Cardiac muscle cell (in vitro differentiated cells and primary cell): ENCODE measurements at regions not wholly inside any gene's neighbourhood (a gene's known extent, or its start where the extent isn't known, plus 50 kb on each side); places are given as distances from the start of the nearest gene placed in this dataset.

ENCODE experiments used
- DNase-seq, 2 donors: peaks; one replicate each; pipeline versions ENCODE4 v3.0.0 to v3.0.0-alpha.2; 2010 to 2017; ENCODE audit warnings: low read depth in 1 of 2, low spot score in 1 of 2
- H3K27ac ChIP-seq: fragments of 200-600 bp; sonication (generic); 2 replicates; pipeline ENCODE4 v1.5.1; 2016
- H3K27me3 ChIP-seq: fragments of 200-600 bp; sonication (generic); 2 replicates; pipeline ENCODE4 v1.6.0; 2016; ENCODE audit warnings: control low read depth
- H3K36me3 ChIP-seq: fragments of 200-600 bp; sonication (generic); 2 replicates; pipeline ENCODE4 v1.5.1; 2016; ENCODE audit warnings: control low read depth
- H3K4me1 ChIP-seq: fragments of 200-600 bp; sonication (generic); 2 replicates; pipeline ENCODE4 v1.8.1; 2017; ENCODE audit warnings: low read depth, mild to moderate bottlenecking, mixed run types
- H3K4me3 ChIP-seq: fragments of 200-600 bp; sonication (generic); 2 replicates; pipeline ENCODE4 v1.5.1; 2016; ENCODE audit warnings: mild to moderate bottlenecking
- H3K9me3 ChIP-seq: fragments of 200-600 bp; sonication (generic); 2 replicates; pipeline ENCODE4 v1.5.1; 2017; ENCODE audit warnings: low read depth, mild to moderate bottlenecking, control low read depth
- CTCF ChIP-seq: IDR thresholded peaks from 2 replicates; pipeline ENCODE4 v1.5.1; 2012; ENCODE audit warnings: low read depth, mild to moderate bottlenecking, low read length

- Histone ChIP-seq H3K27ac (no peak overlapping the region), H3K36me3 (no peaks in the 10 kb centered on the region)
- no peak for TF ChIP-seq CTCF
These were observed 136.5 kb downstream of the TDRD15 start for GRCh38 chr2:21260311-21260710.

GRCh38 chr2:21261591-21261990 lies 137.8 kb downstream of the TDRD15 start:
- no peaks in the 10 kb centered on the region for H3K27me3 ChIP-seq

More at GRCh38 chr2:21260311-21260710, 136.5 kb downstream of the TDRD15 start:
- no peaks in the 10 kb centered on the region for H3K9me3 ChIP-seq
- H3K27me3 ChIP-seq: no peaks in the 10 kb centered on the region
- no peak for DNase-seq
- H3K4me1 ChIP-seq: peaks cover 21% of the 10 kb centered on the region
- no peak overlapping the region for H3K4me3 ChIP-seq

GRCh38 chr2:21262426-21262940 lies 138.7 kb downstream of the TDRD15 start:
- Histone ChIP-seq H3K4me3 (no peak overlapping the region), H3K27me3 (no peaks in the 10 kb centered on the region), H3K36me3 (no peaks in the 10 kb centered on the region), H3K9me3 (no peaks in the 10 kb centered on the region), H3K4me1 (peaks cover 21% of the 10 kb centered on the region), H3K27ac (no peak overlapping the region)
- no peak for TF ChIP-seq CTCF
- no peak for DNase-seq

More at GRCh38 chr2:21261591-21261990, 137.8 kb downstream of the TDRD15 start:
- no peak overlapping the region for H3K4me3 ChIP-seq
- no peak for TF ChIP-seq CTCF
- no peaks in the 10 kb centered on the region for H3K36me3 ChIP-seq
- DNase-seq: peak in 1 of 2 donors; percentile 29
- H3K4me1 ChIP-seq: peaks cover 21% of the 10 kb centered on the region
- H3K27ac ChIP-seq: peak overlapping the region; percentile 51
- H3K9me3 ChIP-seq: no peaks in the 10 kb centered on the region

- Histone ChIP-seq H3K27me3 (no peaks in the 10 kb centered on the region), H3K36me3 (no peaks in the 10 kb centered on the region), H3K27ac (no peak overlapping the region), H3K4me1 (peaks cover 17% of the 10 kb centered on the region), H3K4me3 (no peak overlapping the region), H3K9me3 (no peaks in the 10 kb centered on the region)
- DNase-seq: no peak
- no peak for TF ChIP-seq CTCF
These were observed 139.9 kb downstream of the TDRD15 start for GRCh38 chr2:21263622-21264021.

- no peak for DNase-seq
- Histone ChIP-seq H3K27ac (no peak overlapping the region), H3K4me1 (peaks cover 33% of the 10 kb centered on the region), H3K27me3 (no peaks in the 10 kb centered on the region), H3K4me3 (no peak overlapping the region), H3K9me3 (no peaks in the 10 kb centered on the region), H3K36me3 (no peaks in the 10 kb centered on the region)
- no peak for TF ChIP-seq CTCF
These were observed 142.0 kb downstream of the TDRD15 start for GRCh38 chr2:21265752-21266151.
